Prostate gland (tissue), 2 donors: ENCODE measurements at regions not wholly inside any gene's neighbourhood (a gene's known extent, or its start where the extent isn't known, plus 50 kb on each side); places are given as distances from the start of the nearest gene placed in this dataset.

Experiments
- DNase-seq: peaks from one replicate; pipeline ENCODE4 v3.0.0-alpha.2; 2019; ENCODE audit warnings: low spot score
- H3K27ac ChIP-seq, 2 donors: fragments of 200-600 bp; sonication (generic); 2 replicates each; pipeline ENCODE4 v1.5.1; 2017 to 2019
- H3K27me3 ChIP-seq: fragments of 200-600 bp; sonication (generic); replicated peaks from 2 replicates; pipeline ENCODE4 v1.5.1; 2019; ENCODE audit not compliant: insufficient read depth
- H3K36me3 ChIP-seq, 2 donors: fragments of 200-600 bp; sonication (generic); 1 replicate in 1 of 2; 2 replicates in 1 of 2; pipeline versions ENCODE4 v1.5.1 to v1.8.1; 2017 to 2019
- H3K4me1 ChIP-seq: fragments of 200-600 bp; sonication (generic); replicated peaks from 2 replicates; pipeline ENCODE4 v1.5.1; 2019
- H3K4me3 ChIP-seq, 2 donors: fragments of 200-600 bp; sonication (generic); 2 replicates each; pipeline ENCODE4 v1.5.1; 2017 to 2019
- H3K9me3 ChIP-seq: fragments of 200-600 bp; sonication (generic); 2 replicates; pipeline ENCODE4 v1.5.1; 2017
- CTCF ChIP-seq, 4 experiments: fragments of 200-600 bp in 2 of 4; fragments of 450-650 bp in 2 of 4; sonication (generic) in 2 of 4; IDR thresholded peaks; 1 replicate in 3 of 4; 2 replicates in 1 of 4; pipeline ENCODE4 v1.5.1; 2016 to 2019; ENCODE audit warnings: antibody characterized with exemption in 4 of 4, mild to moderate bottlenecking in 2 of 4, moderate library complexity in 2 of 4
- POLR2A ChIP-seq: fragments of 450-650 bp; IDR thresholded peaks from one replicate; pipeline ENCODE4 v1.6.1; 2016; ENCODE audit warnings: antibody characterized with exemption, mild to moderate bottlenecking
- POLR2AphosphoS5 ChIP-seq: sonication (generic); formaldehyde crosslinking; IDR thresholded peaks from one replicate; pipeline ENCODE4 v1.6.1; 2017; ENCODE audit warnings: antibody characterized with exemption
- WGBS: methylation state at CpG from one replicate; pipeline ENCODE4 v1.1.5; 2018; 5-methylcytosine and 5-hydroxymethylcytosine counted together
- intact Hi-C: fragments of 100-400 bp; cut with DNase I; formaldehyde crosslinking; loops from one replicate; pipeline ENCODE4 v1.14.2; 2022

GRCh38 chr18:27411911-27412310 lies 226.8 kb upstream of the CHST9 start:
- intact Hi-C loops, result no loop called here
- Histone ChIP-seq H3K36me3 (no peaks in the 10 kb centered on the region), H3K4me3 (no peak overlapping the region), H3K27ac (no peak overlapping the region), H3K27me3 (no peaks in the 10 kb centered on the region), H3K4me1 (no peaks in the 10 kb centered on the region), H3K9me3 (no peaks in the 10 kb centered on the region)
- DNase-seq, result no peak
- 73% methylated on average over 2 of the region's 2 CpGs for WGBS
- no peak for TF ChIP-seq CTCF (IDR thresholded peaks at IDR 0.05)
- TF ChIP-seq POLR2AphosphoS5, result no peak
- no peak for TF ChIP-seq POLR2A

- Histone ChIP-seq H3K4me3 (no peak overlapping the region), H3K36me3 (no peaks in the 10 kb centered on the region), H3K27ac (no peak overlapping the region), H3K9me3 (no peaks in the 10 kb centered on the region), H3K4me1 (no peaks in the 10 kb centered on the region), H3K27me3 (no peaks in the 10 kb centered on the region)
- intact Hi-C loops, result no loop called here
- 76% methylated on average over 1 of the region's 1 CpG for WGBS
- no peak for DNase-seq
- TF ChIP-seq POLR2A, result no peak
- no peak for TF ChIP-seq POLR2AphosphoS5
- TF ChIP-seq CTCF (IDR thresholded peaks at IDR 0.05), result no peak
These were observed 225.9 kb upstream of the CHST9 start for GRCh38 chr18:27411013-27411412.

GRCh38 chr18:27404855-27405254 lies 219.7 kb upstream of the CHST9 start:
- no peak for TF ChIP-seq POLR2AphosphoS5
- no peak for TF ChIP-seq POLR2A
- no peak for TF ChIP-seq CTCF (IDR thresholded peaks at IDR 0.05)
- intact Hi-C loops, result no loop called here
- Histone ChIP-seq H3K4me3 (no peak overlapping the region), H3K9me3 (no peaks in the 10 kb centered on the region), H3K4me1 (no peaks in the 10 kb centered on the region), H3K27ac (no peak overlapping the region), H3K27me3 (no peaks in the 10 kb centered on the region), H3K36me3 (no peaks in the 10 kb centered on the region)
- DNase-seq, result no peak
- 78% methylated on average over 2 of the region's 2 CpGs for WGBS

GRCh38 chr18:27400001-27400400 lies 214.9 kb upstream of the CHST9 start:
- intact Hi-C loops, result no loop called here
- TF ChIP-seq POLR2AphosphoS5, result no peak
- no peak for TF ChIP-seq CTCF (IDR thresholded peaks at IDR 0.05)
- no peak for TF ChIP-seq POLR2A
- WGBS, result 78% methylated on average over 9 of the region's 9 CpGs
- Histone ChIP-seq H3K27me3 (no peaks in the 10 kb centered on the region), H3K27ac (no peak overlapping the region), H3K4me3 (no peak overlapping the region), H3K36me3 (no peaks in the 10 kb centered on the region), H3K4me1 (no peaks in the 10 kb centered on the region), H3K9me3 (no peaks in the 10 kb centered on the region)
- DNase-seq, result no peak

- Histone ChIP-seq H3K27ac (no peak overlapping the region), H3K9me3 (no peaks in the 10 kb centered on the region), H3K27me3 (no peaks in the 10 kb centered on the region), H3K4me1 (no peaks in the 10 kb centered on the region), H3K4me3 (no peak overlapping the region), H3K36me3 (no peaks in the 10 kb centered on the region)
- intact Hi-C loops, result no loop called here
- 63% methylated on average over 1 of the region's 1 CpG for WGBS
- DNase-seq, result no peak
- no peak for TF ChIP-seq POLR2AphosphoS5
- no peak for TF ChIP-seq CTCF (IDR thresholded peaks at IDR 0.05)
- no peak for TF ChIP-seq POLR2A
These were observed 210.6 kb upstream of the CHST9 start for GRCh38 chr18:27395752-27396151.
